ENCODE measurements at regions not wholly inside any gene's neighbourhood (a gene's known extent, or its start where the extent isn't known, plus 50 kb on each side); places are given as distances from the start of the nearest gene placed in this dataset.

DNA sequence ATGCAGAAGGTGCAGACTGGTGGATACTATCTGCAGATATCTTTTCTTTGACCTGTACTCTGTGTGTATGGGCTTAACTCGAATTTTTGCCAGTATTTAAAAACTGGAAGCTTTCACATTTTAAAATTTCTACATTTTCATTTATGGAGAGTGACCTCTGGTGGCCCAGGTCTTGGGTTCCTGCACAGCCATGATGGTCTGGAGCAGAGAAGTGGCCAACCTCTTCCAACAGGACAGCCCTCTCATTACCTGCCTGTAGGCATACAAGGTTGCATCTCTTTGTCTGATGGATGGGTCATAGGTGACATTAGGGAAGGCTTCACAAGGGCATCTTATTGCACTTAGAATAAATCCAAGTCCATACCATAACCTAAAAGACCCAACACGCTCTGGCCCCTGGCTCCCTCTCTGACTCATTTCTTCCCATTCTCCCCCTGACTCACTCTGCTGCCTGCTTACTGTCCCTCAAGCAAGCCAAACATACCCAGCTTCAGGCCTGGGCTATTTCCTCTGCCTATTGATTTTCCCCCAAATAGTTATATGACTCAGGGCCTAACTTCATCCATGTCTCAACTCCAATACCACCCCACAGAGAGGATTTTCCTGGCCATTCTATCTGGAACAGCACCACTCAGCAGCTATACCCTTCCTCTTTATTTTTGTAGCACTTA, 113.3 kb upstream of the SLC1A3 start:
- Histone ChIP-seq H3K27me3 (no peaks in the 10 kb centered on the region), H3K36me3 (no peaks in the 10 kb centered on the region), H3K27ac (no peak overlapping the region), H3K4me1 (ENCODE audit: low read depth) (no peaks in the 10 kb centered on the region), H3K9me3 (ENCODE audit: low read depth) (no peaks in the 10 kb centered on the region), H3K4me3 (no peak overlapping the region)
- TF ChIP-seq, protein P1, sequence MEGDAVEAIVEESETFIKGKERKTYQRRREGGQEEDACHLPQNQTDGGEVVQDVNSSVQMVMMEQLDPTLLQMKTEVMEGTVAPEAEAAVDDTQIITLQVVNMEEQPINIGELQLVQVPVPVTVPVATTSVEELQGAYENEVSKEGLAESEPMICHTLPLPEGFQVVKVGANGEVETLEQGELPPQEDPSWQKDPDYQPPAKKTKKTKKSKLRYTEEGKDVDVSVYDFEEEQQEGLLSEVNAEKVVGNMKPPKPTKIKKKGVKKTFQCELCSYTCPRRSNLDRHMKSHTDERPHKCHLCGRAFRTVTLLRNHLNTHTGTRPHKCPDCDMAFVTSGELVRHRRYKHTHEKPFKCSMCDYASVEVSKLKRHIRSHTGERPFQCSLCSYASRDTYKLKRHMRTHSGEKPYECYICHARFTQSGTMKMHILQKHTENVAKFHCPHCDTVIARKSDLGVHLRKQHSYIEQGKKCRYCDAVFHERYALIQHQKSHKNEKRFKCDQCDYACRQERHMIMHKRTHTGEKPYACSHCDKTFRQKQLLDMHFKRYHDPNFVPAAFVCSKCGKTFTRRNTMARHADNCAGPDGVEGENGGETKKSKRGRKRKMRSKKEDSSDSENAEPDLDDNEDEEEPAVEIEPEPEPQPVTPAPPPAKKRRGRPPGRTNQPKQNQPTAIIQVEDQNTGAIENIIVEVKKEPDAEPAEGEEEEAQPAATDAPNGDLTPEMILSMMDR (IDR thresholded peaks at IDR 0.05; ENCODE audit: low read depth, low read length): peak; percentile 5
- peak in 1 of 2 donors; percentile 16 for DNase-seq (ENCODE audit: low read depth in 1 of 2, low spot score in 1 of 2)

DNA sequence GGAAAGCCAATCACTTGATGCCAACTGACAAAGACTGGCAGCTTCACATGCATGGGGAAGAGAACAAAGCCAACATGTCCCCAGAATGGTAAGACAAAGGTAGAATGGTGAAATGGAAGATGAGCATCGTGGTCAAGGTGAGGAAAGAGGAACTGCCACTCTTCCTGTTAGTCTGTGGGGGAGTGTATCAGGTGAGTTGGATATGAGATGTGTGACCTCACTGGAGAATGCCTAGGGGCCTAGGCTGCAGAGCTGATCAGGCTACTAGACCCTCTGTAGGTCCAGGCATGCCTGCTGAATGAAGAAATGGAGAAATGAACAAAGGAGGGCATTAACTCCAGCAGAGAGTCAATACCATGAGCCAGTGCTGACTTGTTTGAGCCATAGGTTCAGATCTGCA, 112.4 kb upstream of the SLC1A3 start:
- TF ChIP-seq, protein P1 (IDR thresholded peaks at IDR 0.05; ENCODE audit: low read depth, low read length): no peak
- no peaks in the 10 kb centered on the region for H3K27me3 ChIP-seq
- no peaks in the 10 kb centered on the region for H3K36me3 ChIP-seq
- DNase-seq (ENCODE audit: low read depth in 1 of 2, low spot score in 1 of 2): no peak
- no peaks in the 10 kb centered on the region for H3K4me1 ChIP-seq (ENCODE audit: low read depth)
- no peaks in the 10 kb centered on the region for H3K9me3 ChIP-seq (ENCODE audit: low read depth)
- no peak overlapping the region for H3K27ac ChIP-seq
- H3K4me3 ChIP-seq: no peak overlapping the region

DNA sequence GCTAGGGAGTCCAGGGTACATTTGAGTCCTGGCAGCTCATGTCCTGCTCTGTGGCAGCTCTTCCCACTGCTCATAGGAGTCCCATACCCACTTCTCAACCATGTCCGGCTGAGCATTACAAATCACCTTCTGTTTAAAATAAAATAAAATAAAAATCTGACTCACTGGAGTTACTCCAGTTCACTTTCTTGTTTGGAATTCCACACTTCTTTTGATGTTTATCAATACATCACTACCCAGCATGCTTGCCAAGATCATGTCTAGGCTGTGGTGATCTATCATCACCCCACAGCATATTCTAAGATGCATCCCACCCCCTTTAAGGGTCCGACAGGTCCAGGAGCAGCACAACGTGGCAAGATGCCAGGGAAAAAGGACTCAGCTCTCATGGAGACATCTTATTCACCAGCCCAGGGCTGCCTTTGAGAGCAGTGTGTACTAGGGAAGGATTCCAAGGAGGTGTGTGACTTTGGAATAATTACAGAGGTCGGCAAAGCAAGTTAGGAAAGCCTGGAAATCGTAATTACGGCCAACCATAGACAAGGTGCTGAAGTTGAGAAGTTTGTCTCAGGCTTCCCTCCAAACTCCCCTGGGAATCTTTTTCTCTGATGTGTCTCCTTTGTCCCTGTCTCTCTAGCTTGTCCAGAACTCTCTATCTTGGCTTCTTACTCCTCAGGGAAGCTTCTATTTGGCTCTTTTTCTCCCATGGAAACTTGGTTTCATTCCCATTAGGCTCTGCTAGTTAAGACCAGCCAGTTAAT, 111.4 kb upstream of the SLC1A3 start:
- H3K36me3 ChIP-seq: no peaks in the 10 kb centered on the region
- H3K4me1 ChIP-seq (ENCODE audit: low read depth): no peaks in the 10 kb centered on the region
- peak in 1 of 2 donors; percentile 17 for DNase-seq (ENCODE audit: low read depth in 1 of 2, low spot score in 1 of 2)
- TF ChIP-seq, protein P1 (IDR thresholded peaks at IDR 0.05; ENCODE audit: low read depth, low read length): no peak
- H3K27me3 ChIP-seq: no peaks in the 10 kb centered on the region
- H3K27ac ChIP-seq: no peak overlapping the region
- no peaks in the 10 kb centered on the region for H3K9me3 ChIP-seq (ENCODE audit: low read depth)
- no peak overlapping the region for H3K4me3 ChIP-seq

DNA sequence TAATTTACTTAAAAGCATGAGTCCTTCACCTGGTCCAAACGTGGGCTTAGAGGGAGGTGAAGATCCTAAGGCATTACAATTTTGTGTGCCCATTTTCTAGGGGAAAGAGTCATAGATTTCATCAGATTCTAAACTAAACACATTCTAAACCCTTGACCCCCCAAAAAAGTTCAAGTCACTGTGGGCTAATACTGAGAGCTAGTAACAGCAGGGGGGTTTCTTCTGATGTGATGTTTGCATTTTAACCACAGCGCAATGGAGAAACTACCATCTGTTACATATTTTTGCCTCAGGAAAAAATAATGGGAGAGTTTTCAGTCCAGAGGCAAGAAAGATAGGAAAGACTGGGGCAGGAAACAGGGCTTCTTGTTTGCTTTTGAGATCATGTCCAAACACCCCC, 110.8 kb upstream of the SLC1A3 start:
- no peak for DNase-seq (ENCODE audit: low read depth in 1 of 2, low spot score in 1 of 2)
- Histone ChIP-seq H3K27ac (no peak overlapping the region), H3K4me1 (ENCODE audit: low read depth) (no peaks in the 10 kb centered on the region), H3K36me3 (no peaks in the 10 kb centered on the region), H3K9me3 (ENCODE audit: low read depth) (no peaks in the 10 kb centered on the region), H3K27me3 (no peaks in the 10 kb centered on the region), H3K4me3 (no peak overlapping the region)
- TF ChIP-seq, protein P1 (IDR thresholded peaks at IDR 0.05; ENCODE audit: low read depth, low read length): no peak

DNA sequence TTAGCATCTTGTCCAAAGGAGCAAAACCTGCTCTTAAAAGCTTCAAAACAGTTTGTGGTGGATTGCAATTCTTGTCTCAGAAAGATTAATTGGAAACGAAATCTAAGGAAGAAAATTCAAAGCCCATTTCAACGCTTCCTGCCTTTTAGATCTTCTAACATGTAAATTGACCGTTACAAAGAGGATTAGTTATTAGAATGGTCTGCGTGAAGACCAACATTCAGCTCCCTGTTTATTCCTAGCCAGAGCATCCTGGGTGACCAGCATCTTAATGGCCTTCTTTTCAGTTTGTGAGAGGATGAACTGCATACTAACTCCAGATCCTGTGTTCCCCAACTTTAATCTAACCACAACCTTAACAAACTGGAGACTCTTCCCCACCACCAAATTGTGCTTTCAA, 109.9 kb upstream of the SLC1A3 start:
- DNase-seq (ENCODE audit: low read depth in 1 of 2, low spot score in 1 of 2): no peak
- no peaks in the 10 kb centered on the region for H3K36me3 ChIP-seq
- H3K27me3 ChIP-seq: no peaks in the 10 kb centered on the region
- no peaks in the 10 kb centered on the region for H3K4me1 ChIP-seq (ENCODE audit: low read depth)
- no peak overlapping the region for H3K4me3 ChIP-seq
- TF ChIP-seq, protein P1 (IDR thresholded peaks at IDR 0.05; ENCODE audit: low read depth, low read length): no peak
- H3K27ac ChIP-seq: no peak overlapping the region
- H3K9me3 ChIP-seq (ENCODE audit: low read depth): no peaks in the 10 kb centered on the region
